ENCODE measurements at regions not wholly inside any gene's neighbourhood (a gene's known extent, or its start where the extent isn't known, plus 50 kb on each side); places are given as distances from the start of the nearest gene placed in this dataset.

DNA sequence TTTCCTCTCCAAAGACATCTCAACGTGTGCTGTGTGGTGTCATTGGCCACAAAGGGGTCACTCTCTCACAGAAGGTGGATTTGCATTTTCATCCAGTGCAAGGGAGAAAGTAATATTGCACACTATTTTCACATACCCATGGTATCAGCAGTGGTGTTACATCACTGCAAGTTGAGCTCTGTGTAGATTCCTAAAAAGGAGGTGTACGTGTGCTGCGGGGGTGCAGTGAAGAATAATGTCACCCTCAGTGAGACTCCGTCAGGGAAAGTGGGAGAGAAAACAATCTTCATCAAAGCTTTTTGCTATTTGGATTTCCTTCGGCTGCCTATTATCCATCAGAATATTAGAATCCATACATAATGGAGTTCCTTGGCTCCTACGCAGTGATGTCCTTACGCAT is 733.8 kb upstream of the FANCL start:
- no peak for TF ChIP-seq EZH2 (IDR thresholded peaks at IDR 0.05; ENCODE audit: insufficient read depth, poor library complexity, severe bottlenecking)
- TF ChIP-seq EZH2phosphoT487 (IDR thresholded peaks at IDR 0.05; ENCODE audit: insufficient read depth, low read depth), result no peak

Data from GM23248 (cell line).